B cell (primary cell): ENCODE measurements at regions not wholly inside any gene's neighbourhood (a gene's known extent, or its start where the extent isn't known, plus 50 kb on each side); places are given as distances from the start of the nearest gene placed in this dataset.

Source experiments
- ATAC-seq: fragments of 200-7000 bp; cut with Tn5 transposase; one replicate; pipeline ENCODE4 v1.10.0; 2021; ENCODE audit warnings: low read depth, mild to moderate bottlenecking, moderate number of reproducible peaks, moderate library complexity
- CTCF ChIA-PET: fragments of 350-600 bp; sonication (Branson Sonifier 250); formaldehyde crosslinking; loops from one replicate; lab custom pipeline; 2021; ENCODE audit warnings: antibody characterized with exemption, inconsistent platforms; lab: Charles Lee
- POLR2A ChIA-PET: fragments of 350-600 bp; sonication (Branson Sonifier 250); formaldehyde crosslinking; loops from one replicate; lab custom pipeline; 2021; ENCODE audit warnings: antibody characterized with exemption; lab: Charles Lee
- DNase-seq: peaks from one replicate; pipeline ENCODE4 v3.0.0; 2013
- H2AFZ ChIP-seq: 2 replicates; pipeline ENCODE4 v1.6.1; 2012; ENCODE audit warnings: mild to moderate bottlenecking, low read depth, low read length; ENCODE audit not compliant: insufficient read depth, poor library complexity, severe bottlenecking
- H3K27ac ChIP-seq, 2 donors: 1 replicate in 1 of 2; 2 replicates in 1 of 2; pipeline ENCODE4 v1.5.1; 2012 to 2013; ENCODE audit warnings: low read length in 2 of 2, mild to moderate bottlenecking in 2 of 2, moderate library complexity in 1 of 2
- H3K27me3 ChIP-seq, 4 experiments: fragments of 200-600 bp in 1 of 4; sonication (generic) in 1 of 4; replicated peaks in 1 of 4; 1 replicate in 2 of 4; 2 replicates in 2 of 4; pipeline versions ENCODE4 v1.6.1 to v1.7.0; 2013 to 2016; ENCODE audit warnings: low read length in 3 of 4, mild to moderate bottlenecking in 2 of 4, mixed read lengths in 1 of 4, moderate library complexity in 1 of 4; ENCODE audit not compliant: insufficient read depth in 4 of 4, control insufficient read depth in 3 of 4; ENCODE audit errors: control extremely low read depth in 1 of 4
- H3K36me3 ChIP-seq, 2 experiments: replicated peaks in 1 of 2; 1 replicate in 1 of 2; 2 replicates in 1 of 2; pipeline versions ENCODE4 v1.6.1 to v1.7.1; 2013; ENCODE audit warnings: low read length in 1 of 2; ENCODE audit not compliant: insufficient read depth in 2 of 2, control insufficient read depth in 1 of 2; ENCODE audit errors: control extremely low read depth in 1 of 2, extremely low read depth in 1 of 2
- H3K4me1 ChIP-seq, 2 donors: fragments of 200-600 bp in 1 of 2; sonication (generic) in 1 of 2; 1 replicate in 1 of 2; 2 replicates in 1 of 2; pipeline versions ENCODE4 v1.5.1 to v1.6.1; 2013 to 2017; ENCODE audit warnings: low read length in 2 of 2; ENCODE audit not compliant: control insufficient read depth in 2 of 2, insufficient read depth in 2 of 2
- H3K4me2 ChIP-seq: replicated peaks from 2 replicates; pipeline ENCODE3; 2012; ENCODE audit warnings: mild to moderate bottlenecking, low read depth, low read length; ENCODE audit not compliant: poor library complexity, severe bottlenecking
- H3K4me3 ChIP-seq, 5 experiments: fragments of 200-600 bp in 1 of 5; sonication (generic) in 1 of 5; 1 replicate in 3 of 5; 2 replicates in 2 of 5; pipeline versions ENCODE4 v1.5.1 to v1.7.0; 2011 to 2016; ENCODE audit warnings: low read length in 4 of 5, mild to moderate bottlenecking in 4 of 5, low read depth in 2 of 5, control low read depth in 1 of 5, moderate library complexity in 1 of 5; ENCODE audit not compliant: insufficient read depth in 1 of 5; ENCODE audit errors: control extremely low read depth in 1 of 5, extremely low read depth in 1 of 5
- H3K79me2 ChIP-seq: fragments of 200-600 bp; sonication (generic); one replicate; pipeline ENCODE4 v1.6.0; 2016; ENCODE audit warnings: low read length; ENCODE audit not compliant: control insufficient read depth, insufficient read depth
- H3K9ac ChIP-seq: fragments of 200-600 bp; sonication (generic); 2 replicates; pipeline ENCODE4 v1.6.1; 2017; ENCODE audit warnings: mild to moderate bottlenecking, low read length, moderate library complexity
- H3K9me3 ChIP-seq, 3 donors: one replicate each; pipeline versions ENCODE4 v1.6.1 to v1.7.1; 2013; ENCODE audit warnings: low read length in 2 of 3; ENCODE audit not compliant: control insufficient read depth in 2 of 3, insufficient read depth in 1 of 3; ENCODE audit errors: control extremely low read depth in 1 of 3
- H4K20me1 ChIP-seq: 2 replicates; pipeline ENCODE4 v1.6.0; 2012; ENCODE audit warnings: mild to moderate bottlenecking, low read length; ENCODE audit not compliant: insufficient read depth, control insufficient read depth, poor library complexity, severe bottlenecking
- H3K27ac Mint-ChIP-seq: one replicate; pipeline ENCODE4 v1.8.0; 2021; ENCODE audit warnings: mixed read lengths
- H3K27me3 Mint-ChIP-seq: one replicate; pipeline ENCODE4 v1.8.0; 2021; ENCODE audit warnings: mixed read lengths
- H3K4me1 Mint-ChIP-seq: one replicate; pipeline ENCODE4 v1.8.0; 2021; ENCODE audit warnings: mixed read lengths
- H3K4me3 Mint-ChIP-seq: one replicate; pipeline ENCODE4 v1.8.0; 2021; ENCODE audit warnings: mixed read lengths
- H3K9me3 Mint-ChIP-seq: one replicate; pipeline ENCODE4 v1.8.0; 2022; ENCODE audit warnings: mixed read lengths; ENCODE audit not compliant: insufficient read depth
- EZH2 ChIP-seq: IDR thresholded peaks from 2 replicates; pipeline ENCODE4 v1.6.1; 2012; ENCODE audit warnings: borderline replicate concordance, low read depth, mild to moderate bottlenecking, moderate library complexity, low read length; ENCODE audit not compliant: insufficient read depth, poor library complexity, severe bottlenecking
- WGBS: methylation state at CpG from one replicate; pipeline ENCODE4 v1.1.5; 2013; ENCODE audit warnings: missing lambda C conversion rate; ENCODE audit not compliant: insufficient coverage; 5-methylcytosine and 5-hydroxymethylcytosine counted together
- intact Hi-C: fragments of 100-400 bp; cut with micrococcal nuclease; formaldehyde crosslinking; loops from one replicate; pipeline ENCODE4 v1.10.0; 2022
- TF ChIP-seq, protein P1 (sequence below): fragments of 200-600 bp; IDR thresholded peaks from one replicate; pipeline ENCODE4 v1.8.0; 2022; ENCODE audit warnings: antibody characterized with exemption, mild to moderate bottlenecking

DNA sequence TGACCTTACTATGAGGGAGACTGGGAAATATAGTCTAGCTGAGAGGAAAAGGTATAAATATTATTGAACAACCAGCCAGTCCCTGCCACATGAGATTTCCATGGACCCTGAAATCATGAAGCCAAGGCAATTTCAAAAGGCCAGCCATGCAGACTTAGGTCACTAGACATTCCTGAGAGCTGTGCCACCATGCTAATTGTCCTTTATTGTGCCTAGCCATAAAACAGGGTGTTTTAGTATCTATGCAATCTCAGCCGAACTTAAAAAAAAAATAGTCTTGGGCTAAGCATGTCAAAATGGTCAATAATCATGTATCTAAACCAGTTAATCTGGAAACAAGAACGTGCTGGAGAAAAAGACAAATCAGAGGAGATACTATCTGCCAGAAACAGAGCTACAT lies 269.5 kb downstream of the LNPK start:
- H2AFZ ChIP-seq: no peak overlapping the region
- WGBS: no CpG with 5 or more reads among the region's 2 CpGs
- no peaks in the 10 kb centered on the region for H3K9me3 ChIP-seq
- DNase-seq: no peak
- no peak for ATAC-seq
- no peaks in the 10 kb centered on the region for H4K20me1 ChIP-seq
- Mint-ChIP-seq H3K9me3 (no peaks in the 10 kb centered on the region), H3K27ac (no peak overlapping the region), H3K4me3 (no peak overlapping the region), H3K4me1 (no peaks in the 10 kb centered on the region), H3K27me3 (no peaks in the 10 kb centered on the region)
- no peak overlapping the region for H3K9ac ChIP-seq
- H3K4me3 ChIP-seq: no peak overlapping the region
- no peaks in the 10 kb centered on the region for H3K36me3 ChIP-seq
- H3K27me3 ChIP-seq: no peaks in the 10 kb centered on the region
- H3K4me2 ChIP-seq: no peak overlapping the region
- H3K27ac ChIP-seq: no peak overlapping the region
- no peaks in the 10 kb centered on the region for H3K4me1 ChIP-seq
- H3K79me2 ChIP-seq: no peaks in the 10 kb centered on the region
- CTCF ChIA-PET: no interaction called here
- intact Hi-C loops: no loop called here
- POLR2A ChIA-PET: no interaction called here
- TF ChIP-seq, protein P1, sequence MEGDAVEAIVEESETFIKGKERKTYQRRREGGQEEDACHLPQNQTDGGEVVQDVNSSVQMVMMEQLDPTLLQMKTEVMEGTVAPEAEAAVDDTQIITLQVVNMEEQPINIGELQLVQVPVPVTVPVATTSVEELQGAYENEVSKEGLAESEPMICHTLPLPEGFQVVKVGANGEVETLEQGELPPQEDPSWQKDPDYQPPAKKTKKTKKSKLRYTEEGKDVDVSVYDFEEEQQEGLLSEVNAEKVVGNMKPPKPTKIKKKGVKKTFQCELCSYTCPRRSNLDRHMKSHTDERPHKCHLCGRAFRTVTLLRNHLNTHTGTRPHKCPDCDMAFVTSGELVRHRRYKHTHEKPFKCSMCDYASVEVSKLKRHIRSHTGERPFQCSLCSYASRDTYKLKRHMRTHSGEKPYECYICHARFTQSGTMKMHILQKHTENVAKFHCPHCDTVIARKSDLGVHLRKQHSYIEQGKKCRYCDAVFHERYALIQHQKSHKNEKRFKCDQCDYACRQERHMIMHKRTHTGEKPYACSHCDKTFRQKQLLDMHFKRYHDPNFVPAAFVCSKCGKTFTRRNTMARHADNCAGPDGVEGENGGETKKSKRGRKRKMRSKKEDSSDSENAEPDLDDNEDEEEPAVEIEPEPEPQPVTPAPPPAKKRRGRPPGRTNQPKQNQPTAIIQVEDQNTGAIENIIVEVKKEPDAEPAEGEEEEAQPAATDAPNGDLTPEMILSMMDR: no peak
- TF ChIP-seq EZH2: no peak

DNA sequence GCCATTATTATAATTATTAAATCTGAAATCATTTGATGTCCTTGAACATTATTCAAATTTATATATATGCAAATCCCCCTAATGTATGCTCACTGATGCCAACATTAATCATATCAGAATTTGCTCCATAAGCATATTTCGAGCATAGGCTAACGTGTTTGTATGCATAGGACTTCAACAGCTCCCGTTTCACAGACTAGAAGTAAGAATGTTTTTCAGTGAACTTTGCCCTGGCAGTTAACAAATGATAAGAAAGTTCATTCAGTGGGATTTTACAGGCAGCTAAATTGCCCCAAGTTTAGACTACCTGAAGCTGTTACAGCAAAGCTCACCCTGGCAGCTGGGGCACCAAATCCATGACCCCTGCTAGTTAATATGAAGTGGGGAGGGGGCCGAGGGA lies 272.0 kb downstream of the LNPK start:
- TF ChIP-seq, protein P1: no peak
- TF ChIP-seq EZH2: no peak
- H2AFZ ChIP-seq: no peak overlapping the region
- H3K4me2 ChIP-seq: no peak overlapping the region
- no peaks in the 10 kb centered on the region for H3K4me1 Mint-ChIP-seq
- no peaks in the 10 kb centered on the region for H3K27me3 Mint-ChIP-seq
- no peak overlapping the region for H3K4me3 ChIP-seq
- ATAC-seq (no peak), DNase-seq (no peak)
- H4K20me1 ChIP-seq: no peaks in the 10 kb centered on the region
- intact Hi-C loops: no loop called here
- no peaks in the 10 kb centered on the region for H3K36me3 ChIP-seq
- H3K9me3 ChIP-seq: no peaks in the 10 kb centered on the region
- H3K4me1 ChIP-seq: no peaks in the 10 kb centered on the region
- no peaks in the 10 kb centered on the region for H3K9me3 Mint-ChIP-seq
- no peak overlapping the region for H3K4me3 Mint-ChIP-seq
- no peak overlapping the region for H3K9ac ChIP-seq
- H3K27ac Mint-ChIP-seq: no peak overlapping the region
- ChIA-PET CTCF (interaction anchor here (0.6 kb wide), 1 partner anchor 23 kb away, joined by 3 read pairs; no protein-coding TSS in a partner anchor), POLR2A (no interaction called here)
- H3K27ac ChIP-seq: no peak overlapping the region
- no peaks in the 10 kb centered on the region for H3K27me3 ChIP-seq
- no peaks in the 10 kb centered on the region for H3K79me2 ChIP-seq
- no CpG with 5 or more reads among the region's 4 CpGs for WGBS
